Endothelial cell of umbilical vein (primary cell): ENCODE measurements at regions not wholly inside any gene's neighbourhood (a gene's known extent, or its start where the extent isn't known, plus 50 kb on each side); places are given as distances from the start of the nearest gene placed in this dataset.

ENCODE experiments used
- BruUV-seq: library from RNA; stranded (reverse); fragments of 400-500 nt; replicated peaks from 2 replicates; lab custom pipeline; 2021; lab: Mats Ljungman, UMichigan
- CTCF ChIA-PET: fragments of 300-600, 350-600 bp; sonication (Branson Sonifier 250); formaldehyde crosslinking; loops from one replicate; lab custom pipeline; 2021; ENCODE audit warnings: antibody characterized with exemption, inconsistent platforms; lab: Charles Lee
- POLR2A ChIA-PET: fragments of 300-600, 350-600 bp; sonication (Branson Sonifier 250); formaldehyde crosslinking; loops from one replicate; lab custom pipeline; 2021; ENCODE audit warnings: antibody characterized with exemption, inconsistent platforms; lab: Charles Lee
- DNase-seq: peaks from one replicate; pipeline ENCODE4 v3.0.0-alpha.2; 2011; ENCODE audit warnings: low read depth, low spot score
- FAIRE-seq: peaks from 2 replicates; lab custom pipeline; 2011; peaks lifted over from hg19 to GRCh38; lab: Jason Lieb, UNC
- H2AFZ ChIP-seq: 2 replicates; pipeline ENCODE4 v1.6.0; 2012; ENCODE audit warnings: low read depth, low read length, control low read depth, inconsistent platforms
- H3K27ac ChIP-seq: 2 replicates; pipeline ENCODE4 v1.5.1; 2011; ENCODE audit warnings: low read depth, mild to moderate bottlenecking, control low read depth, low read length, moderate library complexity; ENCODE audit not compliant: insufficient read depth
- H3K27me3 ChIP-seq, 2 experiments: 2 replicates each; pipeline versions ENCODE4 v1.6.0 to v1.6.1; 2011; ENCODE audit warnings: low read length in 2 of 2, mixed read lengths in 1 of 2; ENCODE audit not compliant: control insufficient read depth in 2 of 2, insufficient read depth in 2 of 2
- H3K36me3 ChIP-seq, 2 experiments: 2 replicates in 1 of 2; 3 replicates in 1 of 2; pipeline ENCODE4 v1.5.1; 2011; ENCODE audit warnings: low read length in 2 of 2, mild to moderate bottlenecking in 1 of 2, moderate library complexity in 1 of 2; ENCODE audit not compliant: control insufficient read depth in 2 of 2, insufficient read depth in 2 of 2; ENCODE audit errors: extremely low read depth in 1 of 2
- H3K4me1 ChIP-seq: 3 replicates; pipeline ENCODE4 v1.5.1; 2011; ENCODE audit warnings: mild to moderate bottlenecking, low read length; ENCODE audit not compliant: control insufficient read depth, insufficient read depth; ENCODE audit errors: extremely low read depth
- H3K4me2 ChIP-seq: 2 replicates; pipeline ENCODE4 v1.6.1; 2011; ENCODE audit warnings: low read length, control low read depth, mixed read lengths; ENCODE audit not compliant: insufficient read depth
- H3K4me3 ChIP-seq, 3 experiments: fragments of 200-600 bp in 1 of 3; sonication (generic), shearing (Covaris generic) in 1 of 3; replicated peaks in 1 of 3; 2 replicates each; pipeline ENCODE4 v1.5.1; 2011 to 2016; ENCODE audit warnings: control low read depth in 3 of 3, low read length in 3 of 3, mild to moderate bottlenecking in 2 of 3, inconsistent platforms in 1 of 3, low read depth in 1 of 3, moderate library complexity in 1 of 3; ENCODE audit not compliant: insufficient read depth in 1 of 3
- H3K79me2 ChIP-seq: 2 replicates; pipeline ENCODE4 v1.6.0; 2012; ENCODE audit warnings: low read length, inconsistent platforms; ENCODE audit not compliant: control insufficient read depth, insufficient read depth
- H3K9ac ChIP-seq: replicated peaks from 2 replicates; pipeline ENCODE3; 2011; ENCODE audit warnings: low read length, control low read depth; ENCODE audit not compliant: insufficient read depth; ENCODE audit errors: extremely low read depth
- H3K9me1 ChIP-seq: replicated peaks from 3 replicates; pipeline ENCODE4 v1.6.0; 2011; ENCODE audit warnings: mild to moderate bottlenecking, low read length; ENCODE audit not compliant: control insufficient read depth, insufficient read depth; ENCODE audit errors: extremely low read depth
- H3K9me3 ChIP-seq: replicated peaks from 2 replicates; pipeline ENCODE4 v1.5.1; 2012; ENCODE audit warnings: low read length, inconsistent platforms; ENCODE audit not compliant: control insufficient read depth, insufficient read depth
- H4K20me1 ChIP-seq: replicated peaks from 2 replicates; pipeline ENCODE3; 2011; ENCODE audit warnings: mild to moderate bottlenecking, low read length; ENCODE audit not compliant: control insufficient read depth, insufficient read depth; ENCODE audit errors: extremely low read depth
- EZH2 ChIP-seq: IDR thresholded peaks from 2 replicates; pipeline ENCODE4 v1.6.1; 2012; ENCODE audit warnings: borderline replicate concordance, low read depth, mild to moderate bottlenecking, moderate library complexity, low read length, inconsistent platforms; ENCODE audit not compliant: severe bottlenecking
- FOS ChIP-seq: IDR thresholded peaks from 2 replicates; pipeline ENCODE4 v1.6.1; 2011; ENCODE audit warnings: mild to moderate bottlenecking, low read length, moderate library complexity, borderline replicate concordance; ENCODE audit not compliant: insufficient read depth
- GATA2 ChIP-seq: IDR thresholded peaks from 2 replicates; pipeline ENCODE4 v1.7.0; 2011; ENCODE audit warnings: low read depth, mild to moderate bottlenecking, moderate library complexity, mixed read lengths, low read length; ENCODE audit not compliant: insufficient read length, insufficient read depth
- JUN ChIP-seq: IDR thresholded peaks from 2 replicates; pipeline ENCODE4 v1.6.1; 2011; ENCODE audit warnings: borderline replicate concordance, low read depth; ENCODE audit not compliant: insufficient read length, insufficient read depth
- MYC ChIP-seq: IDR thresholded peaks from one replicate; pipeline ENCODE4 v1.6.1; 2011; ENCODE audit warnings: mild to moderate bottlenecking, low read depth, low read length
- POLR2A ChIP-seq: IDR thresholded peaks from 2 replicates; pipeline ENCODE4 v1.6.1; 2012; ENCODE audit warnings: low read depth, mild to moderate bottlenecking, control low read depth, low read length
- POLR2AphosphoS5 ChIP-seq: IDR thresholded peaks from 2 replicates; pipeline ENCODE4 v1.6.1; 2012; ENCODE audit warnings: low read depth, mild to moderate bottlenecking, control low read depth, low read length, moderate library complexity; ENCODE audit not compliant: insufficient read depth
- dilution Hi-C: fragments of 300-500 bp; cut with MboI; formaldehyde crosslinking; loops from one replicate; pipeline ENCODE4 v1.15.0; 2019; ENCODE audit warnings: low sequenced_read_pairs; ENCODE audit not compliant: extremely low pct_ligation_motif_present
- intact Hi-C: fragments of 100-400 bp; cut with micrococcal nuclease; formaldehyde crosslinking; loops from one replicate; pipeline ENCODE4 v1.10.0; 2022
- TF ChIP-seq, protein P1 (sequence below): IDR thresholded peaks from 2 replicates; pipeline ENCODE4 v1.6.1; 2011; ENCODE audit not compliant: insufficient read depth, insufficient read length
- TF ChIP-seq, protein P2 (sequence below), 2 donors: IDR thresholded peaks; 1 replicate in 1 of 2; 2 replicates in 1 of 2; pipeline ENCODE4 v1.5.1; 2011; ENCODE audit warnings: low read length in 2 of 2, mild to moderate bottlenecking in 2 of 2, moderate library complexity in 2 of 2, control low read depth in 1 of 2, inconsistent platforms in 1 of 2, low read depth in 1 of 2; ENCODE audit not compliant: insufficient read depth in 1 of 2; ENCODE audit errors: extremely low read depth in 1 of 2

DNA sequence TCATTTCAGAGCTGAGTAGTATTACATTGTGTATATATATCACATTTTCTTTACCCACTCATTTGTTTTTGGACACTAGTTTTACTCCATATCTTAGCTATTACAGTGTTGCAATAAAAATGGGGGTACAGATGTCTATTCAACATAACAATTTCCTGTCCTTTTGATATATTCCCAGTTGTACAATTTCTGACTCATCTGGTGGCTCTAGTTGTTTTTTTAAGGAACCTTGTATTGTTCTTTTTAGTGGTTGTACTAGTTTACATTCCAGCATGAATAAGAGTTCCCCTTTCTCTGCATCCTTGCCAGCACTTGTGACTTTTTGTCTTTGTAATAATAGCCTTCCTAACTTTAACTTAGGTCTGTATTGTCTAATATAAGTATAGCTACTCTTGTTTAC is 739.9 kb downstream of the XPNPEP1 start:
- peaks cover 9% of the 10 kb centered on the region for H3K9me3 ChIP-seq
- no peaks in the 10 kb centered on the region for H3K79me2 ChIP-seq
- TF ChIP-seq POLR2AphosphoS5 (no peak), FOS (no peak), EZH2 (no peak), GATA2 (no peak), POLR2A (no peak), JUN (no peak), MYC (no peak)
- TF ChIP-seq, protein P1, sequence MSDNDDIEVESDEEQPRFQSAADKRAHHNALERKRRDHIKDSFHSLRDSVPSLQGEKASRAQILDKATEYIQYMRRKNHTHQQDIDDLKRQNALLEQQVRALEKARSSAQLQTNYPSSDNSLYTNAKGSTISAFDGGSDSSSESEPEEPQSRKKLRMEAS, result no peak
- TF ChIP-seq, protein P2, sequence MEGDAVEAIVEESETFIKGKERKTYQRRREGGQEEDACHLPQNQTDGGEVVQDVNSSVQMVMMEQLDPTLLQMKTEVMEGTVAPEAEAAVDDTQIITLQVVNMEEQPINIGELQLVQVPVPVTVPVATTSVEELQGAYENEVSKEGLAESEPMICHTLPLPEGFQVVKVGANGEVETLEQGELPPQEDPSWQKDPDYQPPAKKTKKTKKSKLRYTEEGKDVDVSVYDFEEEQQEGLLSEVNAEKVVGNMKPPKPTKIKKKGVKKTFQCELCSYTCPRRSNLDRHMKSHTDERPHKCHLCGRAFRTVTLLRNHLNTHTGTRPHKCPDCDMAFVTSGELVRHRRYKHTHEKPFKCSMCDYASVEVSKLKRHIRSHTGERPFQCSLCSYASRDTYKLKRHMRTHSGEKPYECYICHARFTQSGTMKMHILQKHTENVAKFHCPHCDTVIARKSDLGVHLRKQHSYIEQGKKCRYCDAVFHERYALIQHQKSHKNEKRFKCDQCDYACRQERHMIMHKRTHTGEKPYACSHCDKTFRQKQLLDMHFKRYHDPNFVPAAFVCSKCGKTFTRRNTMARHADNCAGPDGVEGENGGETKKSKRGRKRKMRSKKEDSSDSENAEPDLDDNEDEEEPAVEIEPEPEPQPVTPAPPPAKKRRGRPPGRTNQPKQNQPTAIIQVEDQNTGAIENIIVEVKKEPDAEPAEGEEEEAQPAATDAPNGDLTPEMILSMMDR (IDR thresholded peaks at IDR 0.05; ENCODE audit: extremely low read depth in 1 of 2, insufficient read depth in 1 of 2, low read depth in 1 of 2, low read length in 2 of 2), result no peak
- no peak overlapping the region for H3K4me2 ChIP-seq
- ChIA-PET POLR2A (no interaction called here), CTCF (no interaction called here)
- no peaks in the 10 kb centered on the region for H3K36me3 ChIP-seq
- H2AFZ ChIP-seq, result no peak overlapping the region
- H3K9ac ChIP-seq, result no peak overlapping the region
- no peaks in the 10 kb centered on the region for H3K4me1 ChIP-seq
- H3K27me3 ChIP-seq, result no peaks in the 10 kb centered on the region
- BruUV-seq, result no TSS peak
- intact Hi-C loops, result no loop called here
- dilution Hi-C loops, result no loop called here
- H3K4me3 ChIP-seq, result no peak overlapping the region
- H3K9me1 ChIP-seq, result no peaks in the 10 kb centered on the region
- H4K20me1 ChIP-seq, result no peaks in the 10 kb centered on the region
- no peak for DNase-seq
- no peak overlapping the region for H3K27ac ChIP-seq
- no peak for FAIRE-seq
